Superior temporal gyrus (tissue), 1 donor: ENCODE measurements at regions not wholly inside any gene's neighbourhood (a gene's known extent, or its start where the extent isn't known, plus 50 kb on each side); places are given as distances from the start of the nearest gene placed in this dataset.
A peak's percentile ranks its signal among the peaks of the same experiment; 100 is the strongest.
"Not testable (repeated sequence)": the region's sequence is repeated elsewhere in the genome, so short reads cannot be mapped to it uniquely, and the experiment has no call there.

Experiments
- DNase-seq: peaks from one replicate; pipeline ENCODE4 v3.0.0-alpha.2; 2016; ENCODE audit errors: extremely low spot score

- DNase-seq = no peak
Observed at GRCh38 chr7:37546677-37547076, 98.0 kb upstream of the ELMO1 start.

- no peak for DNase-seq
Observed at GRCh38 chr7:37549076-37549931, 100.6 kb upstream of the ELMO1 start.

- no peak for DNase-seq
Observed at GRCh38 chr7:37550426-37550825, 101.8 kb upstream of the ELMO1 start.

GRCh38 chr7:37550872-37551271 lies 102.2 kb upstream of the ELMO1 start:
- DNase-seq = no peak

- DNase-seq = no peak
Observed at GRCh38 chr7:37552030-37552429, 103.4 kb upstream of the ELMO1 start.

- DNase-seq = not testable (repeated sequence)
Observed at GRCh38 chr7:37552439-37552838, 103.8 kb upstream of the ELMO1 start.

- no peak for DNase-seq
Observed at GRCh38 chr7:37555528-37555927, 106.9 kb upstream of the ELMO1 start.

GRCh38 chr7:37557571-37558209 lies 109.0 kb upstream of the ELMO1 start:
- DNase-seq = no peak

- DNase-seq = no peak
Observed at GRCh38 chr7:37558320-37559096, 109.8 kb upstream of the ELMO1 start.

GRCh38 chr7:37570145-37570544 lies 113.4 kb upstream of the GPR141 start:
- DNase-seq = no peak

- DNase-seq = no peak
Observed at GRCh38 chr7:37571806-37572205, 111.8 kb upstream of the GPR141 start.

- DNase-seq = peak; percentile 26
Observed at GRCh38 chr7:37577412-37577811, 106.2 kb upstream of the GPR141 start.

GRCh38 chr7:37577901-37578300 lies 105.7 kb upstream of the GPR141 start:
- no peak for DNase-seq

- no peak for DNase-seq
Observed at GRCh38 chr7:37578350-37578749, 105.2 kb upstream of the GPR141 start.

GRCh38 chr7:37580376-37580775 lies 103.2 kb upstream of the GPR141 start:
- no peak for DNase-seq

GRCh38 chr7:37584651-37585463 lies 98.7 kb upstream of the GPR141 start:
- not testable (repeated sequence) for DNase-seq

- no peak for DNase-seq
Observed at GRCh38 chr7:37590824-37591223, 92.7 kb upstream of the GPR141 start.

GRCh38 chr7:37592366-37592765 lies 91.2 kb upstream of the GPR141 start:
- no peak for DNase-seq

- no peak for DNase-seq
Observed at GRCh38 chr7:37594602-37595001, 89.0 kb upstream of the GPR141 start.

- no peak for DNase-seq
Observed at GRCh38 chr7:37598824-37599223, 84.7 kb upstream of the GPR141 start.

- no peak for DNase-seq
Observed at GRCh38 chr7:37601321-37601720, 82.2 kb upstream of the GPR141 start.

- no peak for DNase-seq
Observed at GRCh38 chr7:37604078-37604477, 79.5 kb upstream of the GPR141 start.
